Skeletal muscle tissue (tissue), 3 donors: ENCODE measurements at regions not wholly inside any gene's neighbourhood (a gene's known extent, or its start where the extent isn't known, plus 50 kb on each side); places are given as distances from the start of the nearest gene placed in this dataset.

Source experiments
- H3K27ac ChIP-seq: one replicate; pipeline ENCODE4 v1.7.0; 2013; ENCODE audit warnings: mild to moderate bottlenecking, low read depth, low read length, inconsistent platforms
- H3K27me3 ChIP-seq, 3 donors: one replicate each; pipeline ENCODE4 v1.7.0; 2013; ENCODE audit warnings: low read length in 3 of 3; ENCODE audit not compliant: control insufficient read depth in 3 of 3, insufficient read depth in 3 of 3
- H3K36me3 ChIP-seq, 3 donors: one replicate each; pipeline ENCODE4 v1.7.0; 2013; ENCODE audit warnings: low read length in 3 of 3; ENCODE audit not compliant: control insufficient read depth in 3 of 3, insufficient read depth in 3 of 3
- H3K4me1 ChIP-seq, 3 donors: one replicate each; pipeline ENCODE4 v1.7.0; 2013; ENCODE audit warnings: low read length in 3 of 3, mild to moderate bottlenecking in 3 of 3; ENCODE audit not compliant: control insufficient read depth in 3 of 3, insufficient read depth in 3 of 3
- H3K4me3 ChIP-seq, 3 donors: one replicate each; pipeline ENCODE4 v1.7.0; 2013; ENCODE audit warnings: low read length in 3 of 3
- H3K9ac ChIP-seq, 3 donors: one replicate each; pipeline ENCODE4 v1.7.0; 2013; ENCODE audit warnings: low read length in 3 of 3, mild to moderate bottlenecking in 3 of 3, moderate library complexity in 2 of 3, low read depth in 1 of 3
- H3K9me3 ChIP-seq, 3 donors: one replicate each; pipeline ENCODE4 v1.7.0; 2013; ENCODE audit warnings: low read length in 3 of 3; ENCODE audit not compliant: control insufficient read depth in 3 of 3
- donor health status: Osteomylitis.

DNA sequence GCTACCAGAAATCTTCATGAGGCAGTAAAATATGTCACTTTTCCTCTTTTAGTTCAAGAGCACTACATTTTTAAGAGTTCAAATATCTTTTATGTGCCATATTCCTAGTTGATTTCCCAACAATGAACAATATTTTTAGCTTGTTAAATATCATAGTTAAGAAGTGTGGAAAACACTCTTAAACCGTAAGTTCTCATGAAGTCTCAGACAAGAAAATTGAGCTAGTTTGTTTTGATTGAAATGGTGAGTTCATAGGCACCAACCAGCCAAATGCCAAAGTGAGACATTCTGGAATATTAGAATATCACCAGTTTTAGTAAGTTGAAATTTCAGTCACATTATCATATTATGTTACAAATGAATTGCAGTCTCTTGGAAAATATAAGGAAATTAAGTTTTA is 277.2 kb upstream of the HSF2 start:
- Histone ChIP-seq H3K9me3 (no peaks in the 10 kb centered on the region), H3K27me3 (no peaks in the 10 kb centered on the region), H3K4me1 (peaks cover 0 to 8% (median 0%) of the 10 kb centered on the region in 3 donors), H3K36me3 (no peaks in the 10 kb centered on the region), H3K27ac (no peak overlapping the region), H3K4me3 (no peak overlapping the region), H3K9ac (no peak overlapping the region)

DNA sequence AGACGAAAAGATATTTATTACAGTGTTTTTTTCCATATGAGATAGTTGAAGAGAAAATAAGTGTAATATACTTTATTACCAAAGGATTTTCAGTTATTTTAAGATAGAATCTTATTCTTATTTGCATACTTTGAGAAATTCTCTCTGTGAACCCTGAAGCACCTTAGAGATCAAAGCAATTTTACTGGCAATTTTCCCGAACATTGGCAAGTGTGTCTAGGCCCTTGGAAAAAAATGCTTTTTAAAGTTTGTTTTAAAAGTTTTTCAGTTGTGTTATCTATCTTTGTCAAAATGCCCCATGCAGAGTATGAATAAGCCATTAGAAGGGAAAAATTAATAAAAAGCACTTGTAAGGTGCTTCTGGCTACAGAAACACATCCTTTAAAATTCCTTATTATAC is 276.8 kb upstream of the HSF2 start:
- Histone ChIP-seq H3K4me3 (no peak overlapping the region), H3K36me3 (no peaks in the 10 kb centered on the region), H3K27ac (no peak overlapping the region), H3K4me1 (peaks cover 0 to 10% (median 4%) of the 10 kb centered on the region in 3 donors), H3K9me3 (no peaks in the 10 kb centered on the region), H3K27me3 (no peaks in the 10 kb centered on the region), H3K9ac (no peak overlapping the region)

- Histone ChIP-seq H3K4me3 (no peak overlapping the region), H3K4me1 (peaks cover 11 to 29% (median 12%) of the 10 kb centered on the region in 3 donors), H3K9ac (no peak overlapping the region), H3K36me3 (no peaks in the 10 kb centered on the region), H3K27ac (no peak overlapping the region), H3K27me3 (no peaks in the 10 kb centered on the region), H3K9me3 (no peaks in the 10 kb centered on the region)
These were observed 274.5 kb upstream of the HSF2 start for GRCh38 chr6:122124908-122125307.

- Histone ChIP-seq H3K27me3 (no peaks in the 10 kb centered on the region), H3K4me3 (peak overlapping the region in 1 of 3 donors; percentile 5), H3K4me1 (peaks cover 14 to 33% (median 16%) of the 10 kb centered on the region in 3 donors), H3K9me3 (no peaks in the 10 kb centered on the region), H3K9ac (no peak overlapping the region), H3K27ac (peak overlapping the region; percentile 46), H3K36me3 (no peaks in the 10 kb centered on the region)
These were observed 272.6 kb upstream of the HSF2 start for GRCh38 chr6:122126894-122127293.

DNA sequence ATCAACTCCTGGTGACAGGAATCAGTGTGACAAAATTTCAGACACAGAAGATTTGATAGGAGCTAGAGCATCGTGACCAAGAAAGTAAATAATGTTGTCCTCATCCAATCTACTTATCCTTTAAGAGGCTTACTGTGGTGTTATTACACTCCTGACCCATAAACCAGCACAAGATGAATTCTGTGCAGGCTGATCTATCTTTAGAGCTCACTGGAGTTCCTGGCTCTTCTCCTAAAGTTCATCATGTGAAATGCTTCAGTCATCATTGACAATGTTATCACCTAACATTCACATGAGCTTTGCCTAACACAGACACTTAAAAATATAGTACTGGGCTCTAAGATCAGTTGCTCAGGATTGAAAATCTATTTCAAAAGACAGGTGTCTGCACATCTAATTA is 271.0 kb upstream of the HSF2 start:
- no peaks in the 10 kb centered on the region for H3K9me3 ChIP-seq
- no peaks in the 10 kb centered on the region for H3K27me3 ChIP-seq
- no peak overlapping the region for H3K9ac ChIP-seq
- H3K36me3 ChIP-seq, result no peaks in the 10 kb centered on the region
- H3K4me1 ChIP-seq, result peaks cover 14 to 29% (median 16%) of the 10 kb centered on the region in 3 donors
- H3K27ac ChIP-seq, result peak overlapping the region; percentile 46
- no peak overlapping the region for H3K4me3 ChIP-seq

DNA sequence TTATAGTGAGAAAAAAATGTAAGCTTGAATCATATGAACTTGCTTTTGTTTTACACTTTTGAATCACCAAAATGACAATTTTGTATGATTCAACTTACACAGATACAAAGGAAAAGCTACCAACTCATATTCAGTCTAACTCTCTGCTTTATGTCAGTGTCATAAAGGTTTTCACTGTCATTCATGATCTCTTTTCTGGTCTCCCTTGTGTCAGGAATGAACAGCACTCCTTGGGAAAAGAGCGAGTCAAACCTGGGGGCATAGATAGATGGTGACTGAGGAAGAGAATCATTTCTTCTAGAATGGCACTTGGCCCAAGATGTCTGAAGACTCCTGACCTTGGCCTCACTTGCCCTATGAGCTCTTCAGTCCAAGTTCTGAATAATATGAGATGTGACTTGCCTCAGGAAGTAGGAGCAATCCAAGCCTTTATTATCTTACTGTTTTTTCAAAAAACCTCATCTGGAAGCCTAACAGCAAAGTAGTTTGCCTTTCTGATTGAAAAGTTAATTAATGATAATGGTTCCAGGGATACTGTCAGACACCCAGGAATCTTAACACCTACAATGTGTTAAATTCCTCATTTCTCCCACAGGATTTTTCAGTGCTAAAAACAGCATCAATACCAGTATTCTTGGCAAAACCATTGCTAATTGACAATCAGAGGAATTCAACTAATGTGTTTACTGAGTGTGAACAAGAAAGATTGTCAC is 270.0 kb upstream of the HSF2 start:
- Histone ChIP-seq H3K4me3 (peak overlapping the region in 1 of 3 donors; percentile 17), H3K9me3 (no peaks in the 10 kb centered on the region), H3K4me1 (peaks cover 14 to 29% (median 16%) of the 10 kb centered on the region in 3 donors), H3K27ac (peak overlapping the region; percentile 70), H3K27me3 (no peaks in the 10 kb centered on the region), H3K36me3 (no peaks in the 10 kb centered on the region), H3K9ac (no peak overlapping the region)

DNA sequence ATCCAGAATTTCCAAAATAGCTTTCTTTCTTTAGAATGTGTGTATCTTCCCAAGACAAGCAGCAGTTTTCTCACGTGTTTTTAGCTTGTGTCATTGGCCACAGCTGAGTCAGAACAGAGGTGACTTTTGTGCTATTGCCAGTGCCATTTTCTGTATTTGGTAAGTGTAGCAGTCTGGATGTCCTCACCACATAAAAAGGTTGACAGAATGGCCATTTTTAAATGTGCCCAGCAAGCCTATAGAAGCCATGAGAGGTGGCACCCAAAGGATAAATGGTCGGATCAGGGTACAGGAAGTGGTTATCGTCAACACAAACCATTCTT is 269.5 kb upstream of the HSF2 start:
- Histone ChIP-seq H3K4me1 (peaks cover 14 to 29% (median 16%) of the 10 kb centered on the region in 3 donors), H3K27ac (peak overlapping the region; percentile 70), H3K27me3 (no peaks in the 10 kb centered on the region)

DNA sequence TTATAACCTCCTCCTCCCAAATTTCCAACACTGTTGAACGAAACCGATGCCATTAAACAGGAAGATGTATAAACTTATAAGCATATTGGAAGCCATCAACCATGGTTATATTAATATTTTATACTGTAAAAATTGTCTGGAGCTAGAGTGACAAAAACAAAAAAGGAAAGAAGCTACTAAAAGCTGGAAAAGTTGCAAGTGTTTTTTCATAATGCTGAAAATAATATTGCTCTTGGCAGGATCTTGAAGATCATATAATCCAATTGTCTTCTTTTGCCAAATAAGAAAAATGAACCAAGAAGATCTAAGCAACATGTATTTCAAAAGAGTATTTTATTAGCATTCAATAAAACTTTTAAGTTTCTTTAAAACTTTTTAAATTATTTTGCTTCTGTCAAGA is 268.9 kb upstream of the HSF2 start:
- Histone ChIP-seq H3K9me3 (no peaks in the 10 kb centered on the region), H3K27me3 (no peaks in the 10 kb centered on the region), H3K4me3 (no peak overlapping the region), H3K27ac (no peak overlapping the region), H3K9ac (no peak overlapping the region), H3K36me3 (no peaks in the 10 kb centered on the region), H3K4me1 (peaks cover 14 to 29% (median 16%) of the 10 kb centered on the region in 3 donors)

More for the DNA sequence above, 269.5 kb upstream of the HSF2 start:
- Histone ChIP-seq H3K9ac (no peak overlapping the region), H3K4me3 (no peak overlapping the region), H3K9me3 (no peaks in the 10 kb centered on the region), H3K36me3 (no peaks in the 10 kb centered on the region)

DNA sequence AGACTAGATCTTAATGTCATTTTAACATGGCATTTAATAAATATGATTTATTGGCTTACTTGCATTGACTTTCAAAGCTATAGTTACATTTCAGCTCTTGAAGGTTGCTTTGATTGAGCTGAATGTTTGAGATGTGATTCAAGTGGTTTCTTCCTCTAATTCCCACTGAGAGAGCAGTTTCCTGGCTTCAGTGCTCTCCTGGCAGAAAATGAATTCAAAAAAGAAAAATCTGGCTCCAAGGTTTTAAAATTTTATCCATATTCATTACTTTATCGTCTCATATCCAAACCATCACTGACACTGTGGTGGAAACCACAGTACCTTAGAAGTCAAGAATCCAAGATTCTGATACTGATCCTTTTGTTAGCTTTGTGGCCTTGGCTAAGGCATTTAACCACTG is 263.1 kb upstream of the HSF2 start:
- Histone ChIP-seq H3K4me1 (no peaks in the 10 kb centered on the region), H3K4me3 (no peak overlapping the region), H3K9ac (no peak overlapping the region), H3K27ac (no peak overlapping the region), H3K27me3 (no peaks in the 10 kb centered on the region), H3K36me3 (no peaks in the 10 kb centered on the region), H3K9me3 (no peaks in the 10 kb centered on the region)

GRCh38 chr6:122140031-122140430 is 259.4 kb upstream of the HSF2 start:
- H3K4me1 ChIP-seq, result no peaks in the 10 kb centered on the region
- H3K9ac ChIP-seq, result no peak overlapping the region
- H3K9me3 ChIP-seq, result no peaks in the 10 kb centered on the region
- no peaks in the 10 kb centered on the region for H3K36me3 ChIP-seq
- H3K27ac ChIP-seq, result no peak overlapping the region
- H3K4me3 ChIP-seq, result no peak overlapping the region
- H3K27me3 ChIP-seq, result no peaks in the 10 kb centered on the region
